Lung (tissue), 11 donors: ENCODE measurements at regions not wholly inside any gene's neighbourhood (a gene's known extent, or its start where the extent isn't known, plus 50 kb on each side); places are given as distances from the start of the nearest gene placed in this dataset.

Experiments used
- ATAC-seq: fragments of 200-7000 bp; cut with Tn5 transposase; one replicate; pipeline ENCODE4 v1.9.1; 2020; ENCODE audit warnings: moderate number of reproducible peaks; ENCODE audit not compliant: insufficient read depth, low FRiP score
- DNase-seq, 3 donors: peaks; one replicate each; pipeline ENCODE4 v3.0.0-alpha.2; 2013 to 2017
- H3K27ac ChIP-seq, 2 donors: one replicate each; pipeline ENCODE4 v1.5.1; 2013; ENCODE audit warnings: mild to moderate bottlenecking in 2 of 2, moderate library complexity in 2 of 2, control low read depth in 1 of 2, inconsistent platforms in 1 of 2, low read depth in 1 of 2, low read length in 1 of 2
- H3K27me3 ChIP-seq, 3 donors: one replicate each; pipeline ENCODE4 v1.5.1; 2013; ENCODE audit warnings: low read length in 2 of 3; ENCODE audit not compliant: control insufficient read depth in 3 of 3, insufficient read depth in 3 of 3
- H3K36me3 ChIP-seq, 4 donors: one replicate each; pipeline ENCODE4 v1.5.1; 2013; ENCODE audit warnings: low read length in 4 of 4, mild to moderate bottlenecking in 1 of 4, moderate library complexity in 1 of 4; ENCODE audit not compliant: control insufficient read depth in 4 of 4, insufficient read depth in 4 of 4
- H3K4me1 ChIP-seq, 5 donors: one replicate each; pipeline ENCODE4 v1.5.1; 2013; ENCODE audit warnings: low read length in 5 of 5, mild to moderate bottlenecking in 2 of 5, moderate library complexity in 1 of 5; ENCODE audit not compliant: control insufficient read depth in 5 of 5, insufficient read depth in 5 of 5
- H3K4me3 ChIP-seq: one replicate; pipeline ENCODE4 v1.5.1; 2013; ENCODE audit warnings: mild to moderate bottlenecking, control low read depth, moderate library complexity
- H3K9ac ChIP-seq, 2 donors: one replicate each; pipeline ENCODE4 v1.5.1; 2013; ENCODE audit warnings: low read length in 2 of 2, control low read depth in 1 of 2; ENCODE audit not compliant: insufficient read depth in 1 of 2
- H3K9me3 ChIP-seq, 4 donors: one replicate each; pipeline ENCODE4 v1.5.1; 2013; ENCODE audit warnings: low read length in 3 of 4, mild to moderate bottlenecking in 1 of 4, moderate library complexity in 1 of 4; ENCODE audit not compliant: control insufficient read depth in 4 of 4, insufficient read depth in 3 of 4
- CTCF ChIP-seq: IDR thresholded peaks from 2 replicates; pipeline ENCODE4 v1.5.1; 2012; ENCODE audit warnings: mild to moderate bottlenecking; ENCODE audit errors: control extremely low read depth, extremely low read depth
- WGBS, 2 donors: extraction: QIAGEN DNeasy Blood & Tissue Kit; methylation state at CpG; one replicate each; pipeline ENCODE4 v1.1.7; 2013; 5-methylcytosine and 5-hydroxymethylcytosine counted together
- donor health status: control.
- donor health status: control.
- donor health status: Bipolar disorder and iron deficiency.
- donor health status: healthy.
- donor health status: DM: yes; HTN: yes; CAD: no.

GRCh38 chr4:103365285-103365684 is 167.1 kb upstream of the CENPE start:
- Histone ChIP-seq H3K9ac (no peak overlapping the region), H3K9me3 (peaks cover 0 to 3% (median 0%) of the 10 kb centered on the region in 4 donors), H3K27ac (no peak overlapping the region), H3K4me3 (no peak overlapping the region), H3K4me1 (no peaks in the 10 kb centered on the region), H3K36me3 (no peaks in the 10 kb centered on the region), H3K27me3 (no peaks in the 10 kb centered on the region)
- TF ChIP-seq CTCF, result no peak
- 86 to 93% methylated on average over 2 of the region's 2 CpGs for WGBS, 2 donors
- ATAC-seq (no peak), DNase-seq (no peak)

GRCh38 chr4:103364083-103364482 is 165.9 kb upstream of the CENPE start:
- ATAC-seq, result no peak
- WGBS, 2 donors, result 68 to 74% methylated on average over 4 of the region's 4 CpGs
- no peak for TF ChIP-seq CTCF

GRCh38 chr4:103361926-103362325 is 163.8 kb upstream of the CENPE start:
- Histone ChIP-seq H3K9me3 (peaks cover 0 to 8% (median 4%) of the 10 kb centered on the region in 4 donors), H3K9ac (no peak overlapping the region), H3K27ac (no peak overlapping the region), H3K36me3 (no peaks in the 10 kb centered on the region), H3K4me1 (no peaks in the 10 kb centered on the region), H3K4me3 (no peak overlapping the region), H3K27me3 (no peaks in the 10 kb centered on the region)
- TF ChIP-seq CTCF, result no peak
- DNase-seq (peak in 1 of 3 donors; percentile 6), ATAC-seq (no peak)

More at GRCh38 chr4:103364083-103364482, 165.9 kb upstream of the CENPE start:
- no peaks in the 10 kb centered on the region for H3K4me1 ChIP-seq
- peaks cover 0 to 8% (median 3%) of the 10 kb centered on the region in 4 donors for H3K9me3 ChIP-seq
- no peaks in the 10 kb centered on the region for H3K27me3 ChIP-seq
- H3K27ac ChIP-seq, result no peak overlapping the region
- H3K4me3 ChIP-seq, result no peak overlapping the region
- no peaks in the 10 kb centered on the region for H3K36me3 ChIP-seq
- no peak for DNase-seq
- H3K9ac ChIP-seq, result no peak overlapping the region

GRCh38 chr4:103359900-103360299 is 161.8 kb upstream of the CENPE start:
- no peak overlapping the region for H3K4me3 ChIP-seq
- H3K27me3 ChIP-seq, result no peaks in the 10 kb centered on the region
- peaks cover 0 to 8% (median 4%) of the 10 kb centered on the region in 4 donors for H3K9me3 ChIP-seq
- H3K4me1 ChIP-seq, result no peaks in the 10 kb centered on the region
- 90 to 91% methylated on average over 2 of the region's 2 CpGs for WGBS, 2 donors
- no peak for DNase-seq
- ATAC-seq, result no peak
- no peak overlapping the region for H3K9ac ChIP-seq
- TF ChIP-seq CTCF, result no peak
- no peaks in the 10 kb centered on the region for H3K36me3 ChIP-seq
- H3K27ac ChIP-seq, result no peak overlapping the region
